ELF-1 (cell line): ENCODE measurements at regions not wholly inside any gene's neighbourhood (a gene's known extent, or its start where the extent isn't known, plus 50 kb on each side); places are given as distances from the start of the nearest gene placed in this dataset.
"Not testable (repeated sequence)": the region's sequence is repeated elsewhere in the genome, so short reads cannot be mapped to it uniquely, and the experiment has no call there.

Experiments used
- DNase-seq: peaks from one replicate; pipeline ENCODE4 v3.0.0-alpha.2; 2016; ENCODE audit warnings: low read depth, low spot score

- no peak for DNase-seq
Observed at GRCh38 chr1:242629396-242629795, 104.9 kb upstream of the PLD5 start.

- no peak for DNase-seq
Observed at GRCh38 chr1:242623756-242624155, 99.3 kb upstream of the PLD5 start.

GRCh38 chr1:242623119-242623518, 98.6 kb upstream of the PLD5 start:
- DNase-seq: no peak

- no peak for DNase-seq
Observed at GRCh38 chr1:242613266-242613815, 88.8 kb upstream of the PLD5 start.

- no peak for DNase-seq
Observed at GRCh38 chr1:242610209-242610608, 85.7 kb upstream of the PLD5 start.

- DNase-seq: no peak
Observed at GRCh38 chr1:242605521-242605920, 81.0 kb upstream of the PLD5 start.

GRCh38 chr1:242602001-242602400, 77.5 kb upstream of the PLD5 start:
- DNase-seq: no peak

- DNase-seq: not testable (repeated sequence)
Observed at GRCh38 chr1:242593756-242594155, 69.3 kb upstream of the PLD5 start.

- DNase-seq: peak; percentile 20
Observed at GRCh38 chr1:242586360-242586680, 61.8 kb upstream of the PLD5 start.

GRCh38 chr1:242585616-242586359, 61.3 kb upstream of the PLD5 start:
- peak; percentile 18 for DNase-seq

- no peak for DNase-seq
Observed at GRCh38 chr1:242582669-242583068, 58.2 kb upstream of the PLD5 start.

- no peak for DNase-seq
Observed at GRCh38 chr1:242579528-242580235, 55.2 kb upstream of the PLD5 start.
